ENCODE measurements at regions not wholly inside any gene's neighbourhood (a gene's known extent, or its start where the extent isn't known, plus 50 kb on each side); places are given as distances from the start of the nearest gene placed in this dataset.

DNA sequence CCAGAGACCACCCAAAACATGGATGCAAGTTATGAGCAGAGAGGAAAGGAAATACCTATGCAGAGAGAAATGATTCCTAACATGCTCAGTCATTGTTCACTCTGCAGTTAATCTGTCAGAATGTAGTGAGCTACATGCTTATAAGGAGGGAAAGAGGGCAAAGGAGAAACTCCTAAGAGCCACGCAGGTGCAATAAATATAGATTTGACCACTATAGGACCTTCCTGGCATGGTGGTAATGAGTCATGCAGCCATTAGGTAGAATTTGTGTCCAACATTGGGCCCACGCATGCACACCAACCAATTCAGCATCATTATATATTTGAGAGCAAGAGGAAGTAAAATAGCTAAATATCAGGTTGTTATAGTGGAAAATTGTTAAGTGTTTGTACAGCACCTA is 699.9 kb downstream of the DSC3 start:
- no peak overlapping the region for H3K27ac Mint-ChIP-seq
- H3K36me3 Mint-ChIP-seq (ENCODE audit: insufficient read depth) = no peaks in the 10 kb centered on the region
- no peak for ATAC-seq (replicated peaks)
- H3K4me3 Mint-ChIP-seq = no peak overlapping the region
- no peaks in the 10 kb centered on the region for H3K4me1 Mint-ChIP-seq (ENCODE audit: low read depth in 2 of 2)
- no peak for DNase-seq
- H3K27me3 Mint-ChIP-seq = no peaks in the 10 kb centered on the region
- peaks cover 6 to 8% of the 10 kb centered on the region in 2 donors for H3K9me3 Mint-ChIP-seq

DNA sequence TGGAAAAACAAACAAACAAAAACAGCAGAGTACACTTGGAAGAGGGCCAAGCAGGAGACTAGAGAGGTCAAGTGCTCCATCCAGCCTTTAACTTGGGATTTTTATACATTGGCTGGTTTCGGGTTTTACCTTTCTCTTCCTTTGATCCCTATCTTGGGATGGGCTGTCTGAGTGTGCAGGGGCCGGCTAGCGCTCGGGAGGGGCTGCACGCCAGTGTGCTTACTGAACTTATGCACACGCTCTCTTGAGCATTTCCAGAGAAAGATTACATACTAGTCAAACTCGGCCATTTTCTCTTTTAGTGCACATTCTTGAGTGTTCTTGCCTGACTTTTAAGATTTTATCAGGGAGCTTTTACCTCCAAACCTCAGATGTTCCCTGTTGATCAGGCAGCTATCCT is 707.8 kb downstream of the DSC3 start:
- no peak for ATAC-seq (replicated peaks)
- H3K9me3 Mint-ChIP-seq = peaks cover 18 to 24% of the 10 kb centered on the region in 2 donors
- H3K4me3 Mint-ChIP-seq = no peak overlapping the region
- H3K27me3 Mint-ChIP-seq = no peaks in the 10 kb centered on the region
- no peaks in the 10 kb centered on the region for H3K36me3 Mint-ChIP-seq (ENCODE audit: insufficient read depth)
- no peak overlapping the region for H3K27ac Mint-ChIP-seq
- no peaks in the 10 kb centered on the region for H3K4me1 Mint-ChIP-seq (ENCODE audit: low read depth in 2 of 2)
- DNase-seq = no peak

DNA sequence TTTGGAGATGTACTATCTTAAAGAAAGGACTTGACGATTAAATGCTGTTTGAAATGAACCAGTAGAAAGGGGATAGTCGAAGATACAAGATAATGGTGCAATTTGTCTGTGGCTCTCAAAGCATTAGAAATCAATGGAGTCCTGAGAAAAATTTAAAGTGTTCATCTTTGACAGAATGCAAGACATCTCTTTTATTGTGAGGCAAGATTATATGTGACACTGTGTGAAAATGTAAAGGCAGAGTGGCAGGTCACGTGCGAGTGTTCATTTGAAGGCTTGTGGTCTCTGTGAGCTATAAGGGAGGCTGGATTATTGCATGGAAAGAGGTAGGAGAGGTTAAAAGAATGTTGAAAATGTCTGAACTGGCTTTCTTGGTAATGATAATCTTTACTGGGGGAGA is 709.2 kb downstream of the DSC3 start:
- H3K4me1 Mint-ChIP-seq (ENCODE audit: low read depth in 2 of 2) = no peaks in the 10 kb centered on the region
- no peak for ATAC-seq (replicated peaks)
- no peak overlapping the region for H3K4me3 Mint-ChIP-seq
- no peaks in the 10 kb centered on the region for H3K36me3 Mint-ChIP-seq (ENCODE audit: insufficient read depth)
- DNase-seq = no peak
- no peaks in the 10 kb centered on the region for H3K27me3 Mint-ChIP-seq
- peaks cover 19 to 24% of the 10 kb centered on the region in 2 donors for H3K9me3 Mint-ChIP-seq
- H3K27ac Mint-ChIP-seq = no peak overlapping the region

DNA sequence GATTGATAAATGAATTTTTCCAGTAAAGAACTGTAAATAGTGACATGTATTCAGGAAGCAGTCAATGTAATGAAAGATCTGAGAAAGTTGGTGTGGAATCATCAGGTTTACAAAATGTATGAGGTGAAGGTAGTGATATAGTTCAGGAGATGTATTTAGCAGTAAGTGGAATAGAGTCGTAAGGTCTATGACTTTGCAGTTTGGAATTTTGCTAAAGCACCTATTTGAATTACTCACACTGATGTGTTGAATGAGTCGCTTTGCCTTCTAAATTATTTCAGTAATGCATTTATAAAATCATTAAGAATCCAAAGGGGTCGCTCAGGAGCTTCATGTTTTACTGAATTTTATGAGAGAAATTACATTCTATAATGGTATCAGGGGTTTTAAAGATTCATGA is 713.7 kb downstream of the DSC3 start:
- Mint-ChIP-seq H3K4me1 (ENCODE audit: low read depth in 2 of 2) (no peaks in the 10 kb centered on the region), H3K27ac (no peak overlapping the region), H3K27me3 (no peaks in the 10 kb centered on the region), H3K4me3 (no peak overlapping the region), H3K36me3 (ENCODE audit: insufficient read depth) (no peaks in the 10 kb centered on the region), H3K9me3 (peaks cover 15 to 28% of the 10 kb centered on the region in 2 donors)
- DNase-seq = no peak
- ATAC-seq (replicated peaks) = no peak

DNA sequence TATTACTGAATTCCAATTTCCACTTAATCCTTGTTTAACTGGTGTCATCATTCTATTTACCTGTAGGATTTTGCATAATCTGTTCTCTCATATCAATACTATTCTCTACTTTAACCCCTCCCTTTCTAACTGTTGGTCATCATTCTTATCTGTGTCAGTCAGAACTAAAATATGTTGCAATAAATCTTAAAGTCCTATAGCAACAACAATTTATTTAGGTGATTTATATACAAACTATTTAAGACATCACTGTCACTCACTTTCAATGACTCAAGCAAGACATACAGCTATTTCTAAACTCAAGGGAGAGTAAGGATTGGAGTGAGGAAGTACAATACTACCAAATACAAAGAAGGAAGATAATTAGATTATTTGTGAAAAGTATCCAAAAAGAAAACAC is 740.4 kb downstream of the DSC3 start:
- Mint-ChIP-seq H3K4me1 (ENCODE audit: low read depth in 2 of 2) (no peaks in the 10 kb centered on the region), H3K36me3 (ENCODE audit: insufficient read depth) (no peaks in the 10 kb centered on the region), H3K27me3 (no peaks in the 10 kb centered on the region), H3K9me3 (peaks cover 0 to 2% of the 10 kb centered on the region in 2 donors), H3K4me3 (no peak overlapping the region), H3K27ac (no peak overlapping the region)
- ATAC-seq (replicated peaks) = no peak
- DNase-seq = no peak

DNA sequence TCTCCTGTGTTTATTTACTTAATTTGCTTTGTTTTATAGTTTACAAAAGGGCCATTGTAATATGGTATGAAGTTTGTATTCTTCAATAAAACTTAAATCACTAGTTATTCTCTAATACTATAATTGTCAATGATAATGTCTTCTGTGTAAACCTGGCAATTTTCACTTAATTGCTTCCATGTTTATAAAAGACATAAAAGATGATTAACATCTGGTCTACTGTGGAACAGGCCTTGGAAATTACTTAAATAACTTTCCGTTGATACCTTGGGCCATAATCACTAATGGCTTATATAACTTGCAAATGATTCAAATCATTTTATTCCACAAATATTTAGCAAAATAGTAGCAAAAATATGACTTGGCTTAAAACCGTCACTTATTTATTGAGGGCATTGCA is 743.8 kb downstream of the DSC3 start:
- Mint-ChIP-seq H3K27ac (no peak overlapping the region), H3K4me1 (ENCODE audit: low read depth in 2 of 2) (no peaks in the 10 kb centered on the region), H3K4me3 (no peak overlapping the region), H3K9me3 (peaks cover 0 to 4% of the 10 kb centered on the region in 2 donors), H3K36me3 (ENCODE audit: insufficient read depth) (no peaks in the 10 kb centered on the region), H3K27me3 (no peaks in the 10 kb centered on the region)
- no peak for ATAC-seq (replicated peaks)
- no peak for DNase-seq

DNA sequence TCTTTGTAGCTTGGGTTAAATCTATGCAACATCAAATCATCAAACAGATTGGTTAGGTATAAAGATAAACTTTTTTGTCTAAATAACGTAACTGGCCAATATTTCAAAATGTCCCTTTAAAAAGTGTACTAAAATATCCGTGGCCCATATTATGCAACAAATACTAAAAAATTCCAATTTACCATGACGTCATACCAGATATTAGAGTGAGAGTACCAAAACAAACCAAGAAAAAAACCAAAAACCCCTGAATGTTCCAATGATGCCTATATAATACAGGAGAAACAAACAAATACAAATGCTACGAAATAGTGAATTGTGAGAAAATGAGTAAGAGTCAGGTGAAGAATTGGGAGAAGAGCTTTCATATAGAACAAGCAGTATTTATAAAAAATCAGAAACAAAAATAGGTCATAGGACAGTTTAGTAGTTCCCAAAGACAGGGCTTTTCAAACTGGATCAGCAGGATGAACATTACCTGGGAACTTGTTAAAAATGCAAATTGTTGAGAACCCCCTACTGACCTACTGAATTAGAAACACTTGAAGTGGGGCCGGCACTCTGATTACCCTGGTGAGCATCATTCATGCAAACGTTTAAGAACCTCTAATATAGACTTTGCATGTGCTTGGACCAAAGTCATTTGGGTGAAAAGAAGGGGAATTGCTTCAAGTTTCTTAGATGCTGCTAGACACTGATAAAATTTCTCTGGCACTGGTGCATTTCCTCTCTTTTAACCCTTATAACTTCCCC is 753.7 kb downstream of the DSC3 start:
- Mint-ChIP-seq H3K36me3 (ENCODE audit: insufficient read depth) (no peaks in the 10 kb centered on the region), H3K27ac (no peak overlapping the region), H3K27me3 (no peaks in the 10 kb centered on the region), H3K4me3 (no peak overlapping the region), H3K4me1 (ENCODE audit: low read depth in 2 of 2) (no peaks in the 10 kb centered on the region), H3K9me3 (peaks cover 6 to 14% of the 10 kb centered on the region in 2 donors)
- no peak for DNase-seq
- no peak for ATAC-seq (replicated peaks)

DNA sequence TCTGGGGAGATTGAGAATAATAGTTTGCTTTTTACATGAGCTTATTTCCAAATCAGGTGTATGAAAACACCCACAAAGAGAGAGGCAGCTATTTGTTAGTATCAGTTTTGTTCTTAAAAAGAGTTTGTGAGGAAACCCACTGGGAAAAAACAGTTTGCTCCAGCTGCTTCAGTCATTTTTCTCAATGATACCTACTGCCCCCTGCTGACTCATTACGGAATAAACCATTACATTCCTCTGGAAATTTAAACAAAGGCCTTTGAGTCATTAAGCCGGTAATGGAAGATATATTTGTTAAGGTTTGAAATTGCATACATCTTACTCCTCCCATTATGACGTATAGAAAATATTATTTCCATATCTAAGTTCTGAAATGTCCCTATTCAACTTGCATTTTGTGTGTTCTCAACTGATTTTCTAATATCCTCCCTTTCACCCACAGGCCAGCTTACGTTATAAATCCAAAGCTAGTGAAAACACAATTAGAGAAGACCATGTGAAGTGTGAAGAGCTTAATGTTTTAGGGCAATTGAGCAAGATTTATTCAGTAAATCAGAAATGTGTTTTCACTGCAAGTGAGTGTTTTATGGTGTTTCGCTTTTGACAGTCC is 761.6 kb downstream of the DSC3 start:
- H3K27ac Mint-ChIP-seq = no peak overlapping the region
- no peak overlapping the region for H3K4me3 Mint-ChIP-seq
- no peaks in the 10 kb centered on the region for H3K4me1 Mint-ChIP-seq (ENCODE audit: low read depth in 2 of 2)
- no peak for ATAC-seq (replicated peaks)
- no peak for DNase-seq
- peaks cover 0 to 3% of the 10 kb centered on the region in 2 donors for H3K9me3 Mint-ChIP-seq
- no peaks in the 10 kb centered on the region for H3K36me3 Mint-ChIP-seq (ENCODE audit: insufficient read depth)
- no peaks in the 10 kb centered on the region for H3K27me3 Mint-ChIP-seq

DNA sequence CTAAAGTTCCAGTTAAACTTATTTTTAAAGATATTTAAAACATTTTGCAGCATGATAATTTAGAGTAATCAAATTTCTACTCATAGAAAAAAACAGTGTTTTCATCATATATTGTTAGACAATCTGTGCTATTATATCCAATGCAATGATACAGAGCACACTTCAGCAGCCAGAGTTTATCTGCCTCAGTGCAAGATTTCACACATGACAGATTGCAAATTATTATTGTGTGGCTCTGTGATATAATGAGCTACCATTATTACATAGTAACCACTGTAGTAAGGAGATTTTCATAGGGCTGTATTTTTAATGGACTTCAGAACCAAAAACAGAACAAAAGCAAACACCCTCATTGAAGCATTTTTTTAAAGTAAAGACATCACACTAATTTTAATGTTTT is 762.4 kb downstream of the DSC3 start:
- H3K9me3 Mint-ChIP-seq = peaks cover 0 to 3% of the 10 kb centered on the region in 2 donors
- ATAC-seq (replicated peaks) = no peak
- H3K27ac Mint-ChIP-seq = no peak overlapping the region
- DNase-seq = no peak
- no peaks in the 10 kb centered on the region for H3K36me3 Mint-ChIP-seq (ENCODE audit: insufficient read depth)
- no peaks in the 10 kb centered on the region for H3K27me3 Mint-ChIP-seq
- H3K4me1 Mint-ChIP-seq (ENCODE audit: low read depth in 2 of 2) = no peaks in the 10 kb centered on the region
- no peak overlapping the region for H3K4me3 Mint-ChIP-seq

DNA sequence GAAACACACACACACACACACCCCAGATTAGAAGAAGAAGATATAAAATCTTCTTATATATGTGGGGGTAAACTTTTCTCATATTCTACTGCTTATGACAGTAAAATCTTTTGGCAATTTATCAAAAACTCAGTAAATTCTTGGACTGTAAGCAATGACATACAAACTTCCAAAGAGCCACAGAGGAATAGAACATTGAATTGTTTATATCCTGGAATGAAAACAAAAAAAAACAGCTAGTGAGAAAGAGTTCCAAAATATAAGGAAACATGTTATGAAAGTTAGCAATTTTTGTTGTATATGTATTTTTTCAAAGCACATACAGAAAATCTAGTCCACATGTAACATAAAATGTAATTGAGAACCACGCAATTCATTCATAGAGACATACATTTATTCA is 764.9 kb downstream of the DSC3 start:
- H3K27ac Mint-ChIP-seq = no peak overlapping the region

DNA sequence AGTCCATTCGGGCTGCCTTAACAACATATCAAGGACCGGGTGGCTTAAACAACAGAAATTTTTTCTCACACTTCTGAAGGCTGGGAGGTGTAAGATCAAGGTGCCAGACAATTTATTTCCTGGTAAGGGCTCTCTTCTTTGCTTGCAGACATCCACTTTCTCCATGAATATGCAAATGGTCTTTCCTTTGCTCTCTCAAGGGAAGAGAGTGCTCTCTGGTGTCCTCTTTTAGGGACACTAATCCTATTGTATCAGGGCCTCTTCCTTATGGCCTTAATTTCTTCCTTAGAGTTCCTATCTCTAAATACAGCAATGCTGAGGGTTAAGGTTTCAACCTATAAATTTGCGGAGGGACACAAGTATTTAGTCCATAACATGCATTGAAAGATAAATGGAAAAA is 770.8 kb downstream of the DSC3 start:
- H3K9me3 Mint-ChIP-seq = peaks cover 6 to 8% of the 10 kb centered on the region in 2 donors
- H3K27ac Mint-ChIP-seq = no peak overlapping the region
- no peaks in the 10 kb centered on the region for H3K4me1 Mint-ChIP-seq (ENCODE audit: low read depth in 2 of 2)
- ATAC-seq (replicated peaks) (no peak), DNase-seq (no peak)
- H3K4me3 Mint-ChIP-seq = no peak overlapping the region
- H3K27me3 Mint-ChIP-seq = no peaks in the 10 kb centered on the region
- H3K36me3 Mint-ChIP-seq (ENCODE audit: insufficient read depth) = no peaks in the 10 kb centered on the region

More for the DNA sequence above, 764.9 kb downstream of the DSC3 start:
- DNase-seq = no peak
- Mint-ChIP-seq H3K27me3 (no peaks in the 10 kb centered on the region), H3K9me3 (peaks cover 6 to 8% of the 10 kb centered on the region in 2 donors), H3K36me3 (ENCODE audit: insufficient read depth) (no peaks in the 10 kb centered on the region), H3K4me1 (ENCODE audit: low read depth in 2 of 2) (no peaks in the 10 kb centered on the region), H3K4me3 (no peak overlapping the region)
- ATAC-seq (replicated peaks) = no peak

DNA sequence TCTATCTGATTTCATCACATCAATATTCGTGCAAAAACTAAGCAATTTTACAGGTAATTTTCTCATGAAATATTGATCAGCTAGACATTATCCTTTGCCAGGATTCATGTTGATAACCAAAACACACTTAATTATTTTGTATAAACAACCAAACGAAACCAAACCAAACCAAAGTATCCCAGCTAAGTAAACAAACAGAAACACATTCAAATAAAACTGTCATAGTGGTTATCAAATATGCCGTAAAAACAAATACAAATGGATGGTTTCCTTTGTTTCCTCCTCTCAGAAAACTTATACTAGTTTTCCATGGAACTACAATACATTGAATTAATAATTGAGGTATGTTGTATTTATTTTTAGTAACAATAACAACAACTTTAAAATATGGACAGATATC is 777.4 kb downstream of the DSC3 start:
- no peaks in the 10 kb centered on the region for H3K36me3 Mint-ChIP-seq (ENCODE audit: insufficient read depth)
- DNase-seq = no peak
- ATAC-seq (replicated peaks) = no peak
- no peaks in the 10 kb centered on the region for H3K27me3 Mint-ChIP-seq
- H3K4me3 Mint-ChIP-seq = no peak overlapping the region
- H3K9me3 Mint-ChIP-seq = peaks cover 3 to 9% of the 10 kb centered on the region in 2 donors
- no peaks in the 10 kb centered on the region for H3K4me1 Mint-ChIP-seq (ENCODE audit: low read depth in 2 of 2)
- H3K27ac Mint-ChIP-seq = no peak overlapping the region

DNA sequence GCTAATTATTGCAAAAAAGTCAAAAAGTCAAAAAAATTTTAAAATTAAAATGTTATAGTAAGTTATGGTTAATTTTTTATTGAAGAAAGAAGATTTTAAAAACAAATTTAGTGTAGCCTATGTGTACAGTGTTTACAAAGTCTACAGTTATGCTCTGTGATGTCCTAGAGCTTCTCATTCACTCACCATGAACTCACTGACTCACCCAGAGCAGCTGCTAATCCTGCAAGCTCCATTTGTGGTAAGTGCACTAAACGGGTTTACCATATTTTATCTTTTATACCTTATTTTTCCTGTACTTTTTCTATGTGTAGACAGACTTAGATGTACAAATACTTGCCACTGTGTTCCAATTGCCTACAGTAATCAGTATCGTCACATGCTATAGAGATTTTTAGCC is 788.2 kb downstream of the DSC3 start:
- no peaks in the 10 kb centered on the region for H3K4me1 Mint-ChIP-seq (ENCODE audit: low read depth in 2 of 2)
- ATAC-seq (replicated peaks) (no peak), DNase-seq (no peak)
- no peaks in the 10 kb centered on the region for H3K36me3 Mint-ChIP-seq (ENCODE audit: insufficient read depth)
- H3K4me3 Mint-ChIP-seq = no peak overlapping the region
- no peaks in the 10 kb centered on the region for H3K27me3 Mint-ChIP-seq
- peaks cover 10 to 11% of the 10 kb centered on the region in 2 donors for H3K9me3 Mint-ChIP-seq
- no peak overlapping the region for H3K27ac Mint-ChIP-seq

DNA sequence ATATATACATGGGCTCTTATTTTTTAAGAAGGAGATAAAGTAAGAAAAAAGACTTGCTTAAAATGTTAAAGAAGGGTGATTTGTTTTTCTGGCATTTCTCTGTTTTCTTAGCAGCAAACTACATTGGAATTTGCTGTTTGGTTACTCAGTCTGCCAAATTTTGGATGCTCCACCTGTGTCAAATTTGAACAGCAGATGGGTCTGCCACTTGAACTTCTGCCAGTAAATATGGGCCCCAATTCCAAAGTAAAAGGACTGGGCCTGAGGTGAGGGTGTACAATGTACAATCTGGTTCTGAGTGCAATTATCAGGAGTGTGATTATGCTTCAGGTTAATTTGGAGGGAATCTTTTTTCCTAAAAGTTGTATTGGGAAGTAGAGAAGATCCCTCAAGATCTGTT is 794.5 kb downstream of the DSC3 start:
- no peaks in the 10 kb centered on the region for H3K27me3 Mint-ChIP-seq
- no peaks in the 10 kb centered on the region for H3K4me1 Mint-ChIP-seq (ENCODE audit: low read depth in 2 of 2)
- H3K4me3 Mint-ChIP-seq = no peak overlapping the region
- ATAC-seq (replicated peaks) (no peak), DNase-seq (no peak)
- H3K27ac Mint-ChIP-seq = no peak overlapping the region
- H3K9me3 Mint-ChIP-seq = peaks cover 6 to 10% of the 10 kb centered on the region in 2 donors
- no peaks in the 10 kb centered on the region for H3K36me3 Mint-ChIP-seq (ENCODE audit: insufficient read depth)

Data from effector memory CD8-positive, alpha-beta T cell (primary cell).